CD4-positive, alpha-beta T cell (primary cell): ENCODE measurements at regions not wholly inside any gene's neighbourhood (a gene's known extent, or its start where the extent isn't known, plus 50 kb on each side); places are given as distances from the start of the nearest gene placed in this dataset.

Source experiments
- ATAC-seq: fragments of 200-7000 bp; cut with Tn5 transposase; one replicate; pipeline ENCODE4 v1.10.0; 2022; ENCODE audit warnings: mild to moderate bottlenecking; ENCODE audit not compliant: poor library complexity
- CTCF ChIA-PET: fragments of 350-600 bp; sonication (Branson Sonifier 250); formaldehyde crosslinking; loops from one replicate; lab custom pipeline; 2021; ENCODE audit warnings: antibody characterized with exemption, inconsistent platforms; lab: Charles Lee
- POLR2A ChIA-PET: fragments of 350-600 bp; sonication (Branson Sonifier 250); formaldehyde crosslinking; loops from one replicate; lab custom pipeline; 2021; ENCODE audit warnings: antibody characterized with exemption, inconsistent platforms; lab: Charles Lee
- DNase-seq, 14 experiments: peaks; one replicate each; pipeline ENCODE4 v3.0.0-alpha.2; 2013 to 2020; ENCODE audit warnings: mixed read lengths in 2 of 14
- H3K27ac ChIP-seq, 2 donors: one replicate each; pipeline versions ENCODE4 v1.5.1 to v1.7.0; 2013; ENCODE audit warnings: low read length in 2 of 2, low read depth in 1 of 2, mild to moderate bottlenecking in 1 of 2
- H3K27me3 ChIP-seq, 2 experiments: 1 replicate in 1 of 2; 2 replicates in 1 of 2; pipeline versions ENCODE4 v1.6.1 to v1.7.0; 2013; ENCODE audit warnings: low read length in 2 of 2, control low read depth in 1 of 2, mild to moderate bottlenecking in 1 of 2, moderate library complexity in 1 of 2; ENCODE audit not compliant: insufficient read depth in 2 of 2, control insufficient read depth in 1 of 2
- H3K36me3 ChIP-seq: one replicate; pipeline ENCODE4 v1.6.1; 2013; ENCODE audit warnings: low read length, control low read depth; ENCODE audit not compliant: insufficient read depth
- H3K4me1 ChIP-seq: one replicate; pipeline ENCODE4 v1.6.1; 2013; ENCODE audit warnings: low read length, control low read depth; ENCODE audit not compliant: insufficient read depth
- H3K4me3 ChIP-seq: one replicate; pipeline ENCODE4 v1.5.1; 2013; ENCODE audit warnings: mild to moderate bottlenecking, low read length, moderate library complexity
- H3K9me3 ChIP-seq, 2 experiments: 1 replicate in 1 of 2; 2 replicates in 1 of 2; pipeline versions ENCODE4 v1.6.1 to v1.7.0; 2013; ENCODE audit warnings: low read length in 2 of 2, mild to moderate bottlenecking in 2 of 2, control low read depth in 1 of 2, moderate library complexity in 1 of 2; ENCODE audit not compliant: control insufficient read depth in 1 of 2, insufficient read depth in 1 of 2
- H3K27ac Mint-ChIP-seq: one replicate; pipeline ENCODE4 v1.8.0; 2020; ENCODE audit warnings: mixed read lengths
- H3K27me3 Mint-ChIP-seq: one replicate; pipeline ENCODE4 v1.8.0; 2021; ENCODE audit warnings: mixed read lengths
- H3K36me3 Mint-ChIP-seq: one replicate; pipeline ENCODE4 v1.8.0; 2021; ENCODE audit warnings: low read depth, mixed read lengths
- H3K4me1 Mint-ChIP-seq: one replicate; pipeline ENCODE4 v1.8.0; 2021; ENCODE audit warnings: low read depth, mixed read lengths
- H3K4me3 Mint-ChIP-seq: one replicate; pipeline ENCODE4 v1.8.0; 2020; ENCODE audit warnings: mild to moderate bottlenecking, mixed read lengths
- H3K9me3 Mint-ChIP-seq: one replicate; pipeline ENCODE4 v1.8.0; 2020; ENCODE audit warnings: mixed read lengths
- CTCF ChIP-seq: fragments of 200-600 bp; IDR thresholded peaks from one replicate; pipeline ENCODE4 v1.8.0; 2022; ENCODE audit warnings: antibody characterized with exemption, mild to moderate bottlenecking
- intact Hi-C, 2 experiments: fragments of 100-400 bp; cut with DNase I in 1 of 2; cut with micrococcal nuclease in 1 of 2; formaldehyde crosslinking; loops; one replicate each; pipeline versions ENCODE4 v1.15.1 to v1.9.0; 2023 to 2025; cut with DNase I, micrococcal nuclease

- ATAC-seq (no peak), DNase-seq (no peak)
- Mint-ChIP-seq H3K4me1 (peaks cover 5% of the 10 kb centered on the region), H3K36me3 (peaks cover 4% of the 10 kb centered on the region), H3K27ac (no peak overlapping the region), H3K27me3 (no peaks in the 10 kb centered on the region), H3K4me3 (no peak overlapping the region), H3K9me3 (peaks cover 4% of the 10 kb centered on the region)
- Histone ChIP-seq H3K27me3 (no peaks in the 10 kb centered on the region), H3K27ac (no peak overlapping the region), H3K9me3 (peaks cover 0 to 7% of the 10 kb centered on the region in 2 experiments), H3K36me3 (no peaks in the 10 kb centered on the region), H3K4me1 (no peaks in the 10 kb centered on the region), H3K4me3 (no peak overlapping the region)
- intact Hi-C loops = loop anchor here in 1 of 2 experiments (10.0 kb wide), 1 partner anchor 360 kb away; no protein-coding TSS in a partner anchor
- TF ChIP-seq CTCF = no peak
- POLR2A ChIA-PET = no interaction called here
- CTCF ChIA-PET = no interaction called here
Measured at GRCh38 chr1:193774536-193775323, 588.3 kb upstream of the B3GALT2 start.

- Histone ChIP-seq H3K27ac (no peak overlapping the region), H3K9me3 (peaks cover 0 to 7% of the 10 kb centered on the region in 2 experiments), H3K36me3 (no peaks in the 10 kb centered on the region), H3K4me1 (no peaks in the 10 kb centered on the region), H3K27me3 (no peaks in the 10 kb centered on the region), H3K4me3 (no peak overlapping the region)
- Mint-ChIP-seq H3K36me3 (peaks cover 4% of the 10 kb centered on the region), H3K4me1 (peaks cover 5% of the 10 kb centered on the region), H3K27ac (no peak overlapping the region), H3K27me3 (no peaks in the 10 kb centered on the region), H3K4me3 (no peak overlapping the region), H3K9me3 (peaks cover 4% of the 10 kb centered on the region)
- intact Hi-C loops = loop anchor here in 1 of 2 experiments (10.0 kb wide), 1 partner anchor 357 kb away; no protein-coding TSS in a partner anchor
- POLR2A ChIA-PET = no interaction called here
- no peak for DNase-seq
- no peak for ATAC-seq
- CTCF ChIA-PET = no interaction called here
- TF ChIP-seq CTCF = no peak
Measured at GRCh38 chr1:193771596-193771995, 585.2 kb upstream of the B3GALT2 start.

GRCh38 chr1:193769651-193770050 lies 583.2 kb upstream of the B3GALT2 start:
- CTCF ChIA-PET = no interaction called here
- intact Hi-C loops = loop anchor here in 1 of 2 experiments (10.0 kb wide), 1 partner anchor 355 kb away; no protein-coding TSS in a partner anchor
- ATAC-seq (no peak), DNase-seq (no peak)
- Mint-ChIP-seq H3K4me1 (peaks cover 5% of the 10 kb centered on the region), H3K36me3 (no peaks in the 10 kb centered on the region), H3K27ac (no peak overlapping the region), H3K27me3 (no peaks in the 10 kb centered on the region), H3K9me3 (peaks cover 2% of the 10 kb centered on the region), H3K4me3 (no peak overlapping the region)
- POLR2A ChIA-PET = no interaction called here
- H3K4me3 ChIP-seq = no peak overlapping the region
- H3K4me1 ChIP-seq = no peaks in the 10 kb centered on the region
- H3K27me3 ChIP-seq = no peaks in the 10 kb centered on the region
- H3K36me3 ChIP-seq = no peaks in the 10 kb centered on the region
- no peaks in the 10 kb centered on the region for H3K9me3 ChIP-seq
- no peak for TF ChIP-seq CTCF
- no peak overlapping the region for H3K27ac ChIP-seq
